ENCODE measurements at regions not wholly inside any gene's neighbourhood (a gene's known extent, or its start where the extent isn't known, plus 50 kb on each side); places are given as distances from the start of the nearest gene placed in this dataset.

DNA sequence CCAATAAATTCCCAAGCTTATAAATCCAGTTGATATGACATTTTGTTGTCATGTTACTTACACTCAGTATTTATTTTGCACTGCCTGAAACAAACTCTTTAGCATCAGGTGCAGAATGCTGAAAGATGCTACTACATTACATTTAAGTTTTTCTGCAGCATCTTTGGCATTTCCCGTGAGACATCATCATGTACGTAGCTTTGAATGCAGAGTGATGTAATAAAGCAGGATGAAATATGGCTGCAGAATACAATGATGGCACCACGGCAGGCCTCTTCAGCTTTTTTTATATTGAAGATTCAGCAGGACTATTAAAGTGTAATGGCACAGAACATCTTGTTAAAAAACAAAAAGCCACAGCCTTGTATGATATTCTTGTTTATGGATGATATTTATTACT is 531.8 kb downstream of the NXPH1 start:
- TF ChIP-seq CEBPB (IDR thresholded peaks at IDR 0.05) (no peak), YY1 (IDR thresholded peaks at IDR 0.05; ENCODE audit: low read depth) (no peak), TAF1 (IDR thresholded peaks at IDR 0.05; ENCODE audit: low read depth) (no peak), ZBTB7A (IDR thresholded peaks at IDR 0.05; ENCODE audit: low read depth) (no peak), EP300 (IDR thresholded peaks at IDR 0.05; ENCODE audit: borderline replicate concordance) (no peak)
- TF ChIP-seq, protein P1, sequence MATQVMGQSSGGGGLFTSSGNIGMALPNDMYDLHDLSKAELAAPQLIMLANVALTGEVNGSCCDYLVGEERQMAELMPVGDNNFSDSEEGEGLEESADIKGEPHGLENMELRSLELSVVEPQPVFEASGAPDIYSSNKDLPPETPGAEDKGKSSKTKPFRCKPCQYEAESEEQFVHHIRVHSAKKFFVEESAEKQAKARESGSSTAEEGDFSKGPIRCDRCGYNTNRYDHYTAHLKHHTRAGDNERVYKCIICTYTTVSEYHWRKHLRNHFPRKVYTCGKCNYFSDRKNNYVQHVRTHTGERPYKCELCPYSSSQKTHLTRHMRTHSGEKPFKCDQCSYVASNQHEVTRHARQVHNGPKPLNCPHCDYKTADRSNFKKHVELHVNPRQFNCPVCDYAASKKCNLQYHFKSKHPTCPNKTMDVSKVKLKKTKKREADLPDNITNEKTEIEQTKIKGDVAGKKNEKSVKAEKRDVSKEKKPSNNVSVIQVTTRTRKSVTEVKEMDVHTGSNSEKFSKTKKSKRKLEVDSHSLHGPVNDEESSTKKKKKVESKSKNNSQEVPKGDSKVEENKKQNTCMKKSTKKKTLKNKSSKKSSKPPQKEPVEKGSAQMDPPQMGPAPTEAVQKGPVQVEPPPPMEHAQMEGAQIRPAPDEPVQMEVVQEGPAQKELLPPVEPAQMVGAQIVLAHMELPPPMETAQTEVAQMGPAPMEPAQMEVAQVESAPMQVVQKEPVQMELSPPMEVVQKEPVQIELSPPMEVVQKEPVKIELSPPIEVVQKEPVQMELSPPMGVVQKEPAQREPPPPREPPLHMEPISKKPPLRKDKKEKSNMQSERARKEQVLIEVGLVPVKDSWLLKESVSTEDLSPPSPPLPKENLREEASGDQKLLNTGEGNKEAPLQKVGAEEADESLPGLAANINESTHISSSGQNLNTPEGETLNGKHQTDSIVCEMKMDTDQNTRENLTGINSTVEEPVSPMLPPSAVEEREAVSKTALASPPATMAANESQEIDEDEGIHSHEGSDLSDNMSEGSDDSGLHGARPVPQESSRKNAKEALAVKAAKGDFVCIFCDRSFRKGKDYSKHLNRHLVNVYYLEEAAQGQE (IDR thresholded peaks at IDR 0.05; ENCODE audit: low read depth): no peak

DNA sequence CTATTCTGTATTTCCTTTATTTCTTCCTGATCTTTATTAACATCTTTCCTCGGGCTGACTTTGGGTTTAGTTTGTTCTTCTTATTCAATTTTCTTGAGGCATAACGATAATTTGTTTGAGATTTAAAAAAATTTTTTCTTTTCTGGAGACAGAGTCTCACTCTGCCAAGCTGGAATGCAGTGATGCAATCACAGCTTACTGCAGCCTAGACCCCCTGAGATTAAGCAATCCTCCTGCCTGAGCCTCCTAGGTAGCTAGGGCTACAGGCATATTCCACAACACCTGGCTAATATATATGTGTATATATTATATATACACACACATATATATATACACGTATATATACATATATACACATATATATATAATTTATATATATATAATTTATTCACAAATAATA is 540.2 kb downstream of the NXPH1 start:
- TF ChIP-seq, protein P2, sequence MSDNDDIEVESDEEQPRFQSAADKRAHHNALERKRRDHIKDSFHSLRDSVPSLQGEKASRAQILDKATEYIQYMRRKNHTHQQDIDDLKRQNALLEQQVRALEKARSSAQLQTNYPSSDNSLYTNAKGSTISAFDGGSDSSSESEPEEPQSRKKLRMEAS (IDR thresholded peaks at IDR 0.05): no peak
- TF ChIP-seq EGR1 (IDR thresholded peaks at IDR 0.05): no peak
- no peak for TF ChIP-seq EP300 (IDR thresholded peaks at IDR 0.05; ENCODE audit: borderline replicate concordance)
- TF ChIP-seq CREB1 (IDR thresholded peaks at IDR 0.05; ENCODE audit: low read depth): no peak

DNA sequence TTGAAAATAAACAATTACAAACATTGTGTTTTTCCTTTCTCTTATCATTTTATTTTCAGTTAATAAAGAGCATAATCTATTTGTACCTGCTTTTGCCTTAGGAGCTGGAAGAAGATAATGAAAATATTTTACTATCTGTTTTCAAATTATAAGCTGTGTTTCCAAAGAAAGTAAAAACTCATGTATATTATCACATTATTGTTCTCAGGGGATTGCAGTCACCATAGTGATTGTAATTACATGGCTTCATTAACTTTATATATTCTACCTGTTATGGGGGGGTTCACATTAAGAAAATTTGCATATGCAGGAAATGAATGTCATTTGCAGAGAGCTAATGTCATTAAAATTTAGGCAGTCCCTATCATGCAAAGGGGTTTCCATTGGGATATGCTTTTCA is 542.3 kb downstream of the NXPH1 start:
- no peak for TF ChIP-seq NFIC (IDR thresholded peaks at IDR 0.05)
- TF ChIP-seq FOXM1 (IDR thresholded peaks at IDR 0.05; ENCODE audit: borderline replicate concordance, low read depth): no peak
- no peak for TF ChIP-seq EP300 (IDR thresholded peaks at IDR 0.05; ENCODE audit: borderline replicate concordance)
- no peak for TF ChIP-seq TAF1 (IDR thresholded peaks at IDR 0.05; ENCODE audit: low read depth)
- TF ChIP-seq TEAD4 (IDR thresholded peaks at IDR 0.05): no peak

DNA sequence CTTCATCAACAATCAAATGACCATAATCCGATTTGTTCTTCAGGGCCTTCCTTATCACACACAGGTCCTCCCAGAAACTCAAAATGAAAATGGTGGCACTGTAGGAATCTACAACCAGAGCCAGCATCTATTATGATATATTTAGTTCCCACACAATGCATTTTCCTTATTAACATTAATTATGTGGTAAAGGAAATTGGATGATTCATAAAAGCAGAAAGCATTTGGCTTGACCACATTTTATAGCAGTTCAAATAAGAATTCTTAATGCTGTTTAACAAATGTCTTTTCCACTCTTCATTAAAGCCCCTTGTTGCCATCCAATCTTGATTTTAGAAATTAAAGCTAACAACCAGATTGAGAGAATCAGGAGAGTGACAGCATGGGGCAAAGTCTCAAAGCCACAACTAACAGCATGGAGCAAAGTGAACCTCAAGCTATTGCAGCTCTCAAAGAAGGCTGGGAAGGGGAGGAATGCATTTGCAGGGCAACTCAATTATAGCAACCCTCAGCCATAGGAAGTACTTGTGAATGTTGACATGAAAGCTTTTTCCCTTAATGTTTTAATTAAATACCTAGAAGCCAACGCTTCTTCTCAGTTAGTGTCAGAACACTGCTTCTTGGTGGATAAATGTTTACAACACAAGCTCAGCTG is 549.1 kb downstream of the NXPH1 start:
- TF ChIP-seq RAD21 (IDR thresholded peaks at IDR 0.05; ENCODE audit: low read depth): no peak
- no peak for TF ChIP-seq EP300 (IDR thresholded peaks at IDR 0.05; ENCODE audit: borderline replicate concordance)
- no peak for TF ChIP-seq TAF1 (IDR thresholded peaks at IDR 0.05; ENCODE audit: low read depth)
- no peak for TF ChIP-seq CEBPB (IDR thresholded peaks at IDR 0.05)
- no peak for TF ChIP-seq TEAD4 (IDR thresholded peaks at IDR 0.05)
- no peak for TF ChIP-seq YY1 (IDR thresholded peaks at IDR 0.05; ENCODE audit: low read depth)
- no peak for TF ChIP-seq FOXM1 (IDR thresholded peaks at IDR 0.05; ENCODE audit: borderline replicate concordance, low read depth)
- TF ChIP-seq EGR1 (IDR thresholded peaks at IDR 0.05): no peak
- no peak for TF ChIP-seq CREB1 (IDR thresholded peaks at IDR 0.05; ENCODE audit: low read depth)
- TF ChIP-seq NFIC (IDR thresholded peaks at IDR 0.05): no peak
- TF ChIP-seq ZBTB7A (IDR thresholded peaks at IDR 0.05; ENCODE audit: low read depth): no peak
- TF ChIP-seq, protein P3, sequence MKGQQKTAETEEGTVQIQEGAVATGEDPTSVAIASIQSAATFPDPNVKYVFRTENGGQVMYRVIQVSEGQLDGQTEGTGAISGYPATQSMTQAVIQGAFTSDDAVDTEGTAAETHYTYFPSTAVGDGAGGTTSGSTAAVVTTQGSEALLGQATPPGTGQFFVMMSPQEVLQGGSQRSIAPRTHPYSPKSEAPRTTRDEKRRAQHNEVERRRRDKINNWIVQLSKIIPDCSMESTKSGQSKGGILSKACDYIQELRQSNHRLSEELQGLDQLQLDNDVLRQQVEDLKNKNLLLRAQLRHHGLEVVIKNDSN (IDR thresholded peaks at IDR 0.05): no peak
- TF ChIP-seq, protein P2 (IDR thresholded peaks at IDR 0.05): no peak
- TF ChIP-seq, protein P1 (IDR thresholded peaks at IDR 0.05; ENCODE audit: low read depth): no peak
- TF ChIP-seq TCF12 (IDR thresholded peaks at IDR 0.05; ENCODE audit: low read depth): no peak

DNA sequence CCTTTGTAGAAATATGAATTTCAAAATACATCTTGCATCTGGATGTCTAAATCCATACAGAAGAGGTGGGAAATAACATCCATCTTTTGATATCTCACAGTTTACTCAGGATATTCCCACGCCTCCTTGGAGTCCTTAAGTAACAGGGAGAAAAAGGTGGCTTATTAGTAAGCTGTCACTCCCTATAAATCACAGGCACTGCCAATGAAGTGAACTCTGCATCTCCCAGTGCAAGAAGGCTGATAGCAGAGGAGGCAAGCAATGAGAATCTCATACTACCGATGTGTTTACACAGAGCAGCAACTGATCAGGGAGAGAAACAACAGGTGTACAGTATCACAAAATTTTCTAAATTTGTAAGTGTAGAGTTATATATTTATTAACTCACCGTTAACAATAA is 551.8 kb downstream of the NXPH1 start:
- TF ChIP-seq FOXM1 (IDR thresholded peaks at IDR 0.05; ENCODE audit: borderline replicate concordance, low read depth) (no peak), CREB1 (IDR thresholded peaks at IDR 0.05; ENCODE audit: low read depth) (no peak), TAF1 (IDR thresholded peaks at IDR 0.05; ENCODE audit: low read depth) (no peak), NFIC (IDR thresholded peaks at IDR 0.05) (no peak), EP300 (IDR thresholded peaks at IDR 0.05; ENCODE audit: borderline replicate concordance) (no peak), TEAD4 (IDR thresholded peaks at IDR 0.05) (no peak), RAD21 (IDR thresholded peaks at IDR 0.05; ENCODE audit: low read depth) (no peak), YY1 (IDR thresholded peaks at IDR 0.05; ENCODE audit: low read depth) (no peak), CEBPB (IDR thresholded peaks at IDR 0.05) (no peak)
- TF ChIP-seq, protein P2 (IDR thresholded peaks at IDR 0.05): no peak
- TF ChIP-seq, protein P1 (IDR thresholded peaks at IDR 0.05; ENCODE audit: low read depth): no peak
- TF ChIP-seq, protein P3 (IDR thresholded peaks at IDR 0.05): no peak

Measured in Ishikawa (cell line).